HG03060 (cell line): ENCODE measurements at regions not wholly inside any gene's neighbourhood (a gene's known extent, or its start where the extent isn't known, plus 50 kb on each side); places are given as distances from the start of the nearest gene placed in this dataset.

ENCODE experiments used
- ATAC-seq: cut with Tn5 transposase; IDR thresholded peaks from one replicate; pipeline ENCODE4 v1.9.1; 2021; ENCODE audit warnings: low read depth, moderate number of reproducible peaks; ENCODE audit not compliant: unreplicated experiment

DNA sequence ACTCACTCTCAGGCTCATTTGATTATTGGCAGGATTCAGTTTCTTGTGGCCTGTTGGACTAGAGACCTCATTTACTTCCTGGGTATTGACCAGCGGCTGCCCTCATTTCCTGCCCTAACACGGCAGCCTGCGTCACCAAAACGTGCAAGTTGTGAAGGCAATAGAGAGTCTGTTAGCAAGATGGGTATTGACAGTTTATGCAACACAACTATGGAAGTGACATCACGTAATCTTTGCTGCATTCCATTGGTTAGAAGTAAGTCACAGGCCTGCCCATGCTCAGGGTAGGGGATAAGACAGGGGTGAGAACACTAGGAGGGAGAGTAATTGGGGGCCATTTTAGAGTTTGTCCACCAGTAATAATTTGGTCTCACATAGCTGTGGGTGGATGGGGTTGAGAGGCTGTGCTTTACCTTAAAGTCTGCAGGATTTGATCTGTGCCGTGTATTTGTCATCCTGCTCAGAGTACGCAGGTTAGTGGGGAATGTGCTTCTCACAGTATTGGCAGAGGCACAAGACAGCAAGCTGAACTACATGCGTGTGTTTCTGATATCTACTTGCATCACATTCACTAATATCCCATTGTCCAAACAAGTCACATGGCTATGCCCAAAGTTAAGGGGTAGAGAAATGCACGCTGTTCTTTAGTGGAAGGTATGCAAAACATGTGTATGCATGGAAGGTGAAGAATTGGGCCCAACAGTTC, 83.3 kb downstream of the EDEM1 start:
- ATAC-seq, result no peak

DNA sequence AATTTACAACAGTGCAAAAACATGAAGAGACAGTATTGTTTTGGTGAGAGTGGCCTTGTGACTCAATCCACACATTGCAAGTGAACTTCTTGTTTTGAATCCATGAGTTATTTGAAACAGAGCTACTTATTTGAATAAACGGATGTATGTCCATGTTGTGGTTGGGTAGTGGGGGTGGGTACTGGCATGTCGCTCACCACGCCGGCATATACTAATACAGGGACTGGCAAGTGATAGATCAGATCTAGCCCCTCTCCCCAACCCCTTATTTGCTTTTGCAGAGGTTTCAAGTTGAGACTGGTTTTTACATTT, 83.8 kb downstream of the EDEM1 start:
- no peak for ATAC-seq

DNA sequence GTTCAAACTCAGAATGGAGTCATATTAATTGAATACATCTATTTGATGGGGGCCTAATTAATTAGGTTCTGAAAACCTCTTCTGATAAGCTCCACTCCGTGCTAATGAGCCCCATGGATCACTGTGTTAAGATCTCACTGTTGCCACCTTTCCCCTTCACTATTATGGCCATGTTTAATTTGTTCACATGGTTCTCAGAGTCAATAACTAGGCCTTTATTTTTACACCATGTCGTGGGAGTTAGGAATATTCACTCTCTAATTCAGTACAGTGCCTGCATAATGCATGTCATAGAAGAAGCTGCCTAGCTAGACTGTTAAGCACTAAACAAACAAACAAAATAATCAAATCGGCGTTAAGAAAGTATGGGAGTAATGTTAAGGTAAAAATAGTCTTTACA, 84.9 kb downstream of the EDEM1 start:
- no peak for ATAC-seq

DNA sequence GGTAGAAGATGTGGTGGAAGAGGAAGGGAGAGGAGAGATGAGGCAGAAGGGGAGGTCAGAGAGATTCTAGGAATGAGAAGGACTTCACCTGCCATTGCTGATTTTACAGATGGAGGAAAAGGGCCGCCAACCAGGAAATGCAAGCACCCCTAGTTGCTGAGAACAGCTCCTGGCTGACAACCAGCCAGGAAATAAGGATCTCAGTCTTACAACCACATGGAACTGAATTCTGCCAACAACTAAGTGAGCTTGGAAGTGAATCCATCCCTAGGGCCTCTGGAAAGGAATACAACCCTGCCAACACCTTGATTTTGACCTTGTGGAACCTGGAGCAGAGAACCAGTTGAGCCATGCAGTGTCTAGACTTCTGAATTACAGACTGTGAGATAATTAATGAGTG, 86.6 kb downstream of the EDEM1 start:
- no peak for ATAC-seq

DNA sequence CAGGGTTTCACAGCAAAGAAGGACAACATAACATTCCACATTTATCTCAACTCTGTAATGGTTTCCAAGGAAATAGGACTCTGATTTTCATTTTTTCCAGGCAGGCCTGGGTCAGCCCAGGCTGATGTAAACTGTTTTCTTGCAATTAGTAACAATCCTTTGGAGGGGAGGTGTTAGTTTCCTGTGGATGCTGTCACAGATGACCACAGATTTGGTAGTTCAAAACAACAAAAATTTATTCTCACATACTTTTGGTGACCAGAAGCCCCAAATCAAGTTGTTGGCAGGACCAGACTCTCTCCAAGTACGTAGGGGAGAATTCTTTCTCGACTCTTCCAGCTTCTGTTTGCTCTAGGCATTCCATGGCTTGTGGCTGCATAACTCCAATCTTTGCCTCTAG, 88.0 kb downstream of the EDEM1 start:
- no peak for ATAC-seq

DNA sequence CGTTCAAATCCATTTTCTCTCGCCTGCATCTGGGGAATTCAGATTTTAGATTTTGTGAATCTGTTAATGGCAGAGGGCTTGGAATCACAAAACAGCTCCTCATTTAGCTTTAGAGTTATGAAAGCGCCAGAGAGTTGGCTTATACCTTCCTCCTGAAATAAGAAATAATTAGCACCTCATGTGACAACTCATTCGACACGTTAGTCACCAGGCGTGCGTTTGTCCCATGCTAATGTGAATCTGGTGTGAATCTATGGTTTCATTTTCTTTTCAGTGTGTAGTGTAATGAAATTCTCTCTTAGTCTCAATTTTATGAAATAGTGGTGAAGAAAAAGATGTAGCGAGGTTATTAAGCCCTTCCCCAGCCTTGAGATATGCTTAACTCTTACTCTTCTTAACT, 89.4 kb downstream of the EDEM1 start:
- ATAC-seq, result no peak

DNA sequence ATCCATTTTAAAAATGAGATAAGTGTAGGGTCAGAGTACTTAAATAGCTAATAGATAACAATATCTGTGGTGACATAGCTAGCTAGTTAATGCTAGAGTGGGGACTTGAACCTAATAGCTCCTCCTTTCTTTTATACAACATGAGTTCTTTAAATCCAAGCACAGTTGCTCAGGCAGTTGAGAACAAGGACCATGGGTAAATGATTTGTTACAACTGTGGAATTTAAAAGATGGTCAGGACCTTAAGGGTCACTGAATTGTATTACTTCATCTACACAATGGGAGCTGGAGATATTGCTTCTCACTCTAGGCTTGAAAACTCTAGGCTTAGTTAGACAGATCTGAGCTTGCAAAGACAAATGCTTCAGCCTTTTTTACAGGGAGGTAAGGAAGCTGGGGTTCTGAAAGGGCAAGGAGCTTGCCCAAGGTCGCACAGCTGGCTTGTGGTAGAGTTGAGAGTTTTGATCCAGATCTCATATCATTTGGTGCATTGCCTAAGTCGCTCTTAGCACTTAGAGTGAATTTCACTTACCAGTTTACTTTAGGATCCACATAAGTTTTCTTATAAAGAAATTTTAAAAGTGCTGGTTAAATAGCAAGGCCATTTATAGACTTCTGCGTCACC, 90.2 kb downstream of the EDEM1 start:
- no peak for ATAC-seq

DNA sequence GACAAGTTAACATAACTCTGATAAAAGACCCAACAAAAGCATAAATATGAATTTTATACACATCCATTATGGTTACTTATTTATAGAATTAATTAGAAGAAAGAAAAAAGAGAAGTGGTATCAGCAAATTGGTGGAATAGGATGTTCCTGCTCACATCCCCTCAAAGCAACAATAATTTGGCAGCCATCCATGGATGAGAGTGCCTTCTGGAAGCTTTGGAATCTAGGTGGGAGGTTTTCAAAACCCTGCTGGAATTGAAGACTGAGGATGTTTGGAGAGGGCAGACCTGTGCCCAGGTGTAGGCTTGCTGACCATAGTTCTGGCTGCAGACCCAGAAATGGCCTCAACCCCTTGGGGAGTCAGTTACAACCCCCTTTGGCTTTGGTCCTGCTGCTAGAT, 91.2 kb downstream of the EDEM1 start:
- no peak for ATAC-seq

DNA sequence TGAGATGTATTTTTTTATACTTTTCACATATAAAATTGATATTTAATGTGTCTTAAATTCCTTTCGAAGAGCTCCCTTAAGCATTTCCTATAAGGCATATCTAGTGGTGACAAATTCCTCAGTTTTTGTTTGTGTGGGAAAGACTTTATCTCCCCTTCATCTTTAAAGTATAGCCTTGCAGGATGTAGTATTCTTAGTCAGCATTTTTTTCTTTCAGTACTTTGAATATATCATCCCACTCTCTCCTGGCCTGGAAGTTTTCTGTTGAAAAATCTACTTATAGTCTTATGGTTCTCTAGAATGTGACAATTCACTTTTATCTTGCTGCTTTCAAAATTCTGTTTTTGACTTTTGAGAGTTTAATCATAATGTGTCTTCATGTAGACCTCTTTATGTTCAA, 95.2 kb downstream of the EDEM1 start:
- no peak for ATAC-seq

DNA sequence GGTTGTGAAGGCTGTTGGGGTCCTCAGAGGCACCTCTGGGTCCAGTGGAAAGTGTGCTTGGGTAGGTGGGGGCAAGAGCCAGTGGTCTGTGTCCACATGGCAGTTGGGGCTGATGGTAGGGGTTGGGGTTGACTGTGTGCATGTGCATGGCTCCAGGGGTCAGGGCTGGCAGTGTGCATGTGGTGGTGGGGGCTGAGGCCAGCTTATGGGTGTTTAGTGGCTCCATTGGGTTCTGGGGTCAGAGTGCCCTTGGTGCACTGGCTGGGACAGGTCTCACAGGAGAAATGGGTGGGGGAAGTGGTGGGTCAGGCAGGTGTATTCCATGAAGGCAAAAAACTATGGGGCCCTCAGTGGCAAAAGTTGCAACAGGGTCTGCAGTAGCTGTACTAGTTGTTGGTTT, 97.9 kb downstream of the EDEM1 start:
- no peak for ATAC-seq

DNA sequence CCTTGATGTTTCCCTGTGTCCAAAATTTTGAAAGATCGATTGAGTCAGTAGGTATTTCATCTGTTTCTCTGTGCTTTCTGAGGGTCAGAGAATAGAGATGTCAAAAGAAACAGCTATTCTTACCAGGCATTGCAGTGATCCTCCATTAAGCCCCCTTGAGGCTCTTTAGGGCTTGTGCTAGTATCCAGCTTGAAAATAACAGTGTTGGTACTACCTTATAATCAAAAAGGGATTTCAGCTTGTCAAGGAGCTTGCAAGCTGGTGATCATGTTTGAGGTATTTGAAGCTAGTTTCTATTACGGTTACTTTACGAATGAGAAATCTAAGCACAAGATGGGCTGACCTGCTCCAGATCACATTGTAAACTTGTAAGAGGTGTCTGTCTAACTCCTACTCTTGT, 103.4 kb downstream of the EDEM1 start:
- no peak for ATAC-seq

DNA sequence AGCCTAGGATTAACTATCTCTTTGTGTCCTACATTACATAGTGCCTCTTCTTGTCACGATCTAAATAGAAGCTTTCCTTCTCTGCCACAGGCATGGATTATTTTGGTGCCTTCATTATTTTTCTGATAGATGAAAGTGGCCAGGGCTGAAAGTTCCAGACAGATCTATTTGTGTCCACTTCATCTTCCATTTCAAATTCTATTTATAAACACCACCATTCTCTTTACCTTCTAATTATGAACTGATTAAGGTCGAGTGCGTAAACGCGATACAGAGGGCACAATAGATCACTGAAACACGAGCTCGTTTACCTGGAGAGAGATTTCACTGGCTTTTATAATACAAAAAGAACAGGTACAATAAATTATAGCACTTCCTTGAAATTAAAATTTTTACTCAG, 105.0 kb downstream of the EDEM1 start:
- no peak for ATAC-seq

DNA sequence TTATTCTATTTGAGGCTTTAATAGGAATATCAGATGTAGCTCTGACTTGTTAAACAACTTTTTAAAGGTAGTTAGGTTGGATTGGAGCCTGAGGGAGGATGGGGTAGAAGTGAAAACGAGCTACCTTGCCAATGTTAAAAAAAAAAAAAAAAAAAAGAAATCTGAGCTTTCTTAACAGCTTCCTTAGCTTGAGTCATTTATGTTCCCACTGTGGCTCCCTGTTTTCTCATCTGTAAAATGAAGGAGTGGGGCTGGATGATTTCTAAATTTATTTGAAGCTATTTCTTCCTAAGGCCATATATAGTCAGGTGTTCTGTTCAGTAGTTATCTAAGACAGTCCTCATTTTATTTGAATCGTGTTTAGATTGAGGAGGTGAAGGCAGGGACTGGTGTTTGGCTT, 105.7 kb downstream of the EDEM1 start:
- ATAC-seq, result no peak

DNA sequence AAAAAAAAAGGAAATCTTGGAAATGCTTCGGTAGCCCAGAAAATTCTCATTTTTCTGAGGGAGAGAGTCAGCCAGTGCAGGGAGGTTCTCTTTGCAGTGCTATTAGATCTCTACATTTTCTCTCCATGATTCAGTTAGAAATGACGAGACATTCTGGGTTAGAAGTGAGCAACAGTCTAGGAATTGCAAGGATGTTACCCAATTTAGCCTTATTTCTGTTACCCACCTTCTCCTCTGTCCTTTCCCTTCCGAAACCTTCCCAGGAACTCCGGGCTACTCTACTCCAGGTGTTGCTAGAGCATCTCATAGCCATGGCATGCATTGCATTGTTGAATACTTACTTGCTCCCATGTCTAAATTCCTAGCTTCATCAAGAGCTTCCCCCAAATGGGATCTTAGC, 106.8 kb downstream of the EDEM1 start:
- no peak for ATAC-seq

DNA sequence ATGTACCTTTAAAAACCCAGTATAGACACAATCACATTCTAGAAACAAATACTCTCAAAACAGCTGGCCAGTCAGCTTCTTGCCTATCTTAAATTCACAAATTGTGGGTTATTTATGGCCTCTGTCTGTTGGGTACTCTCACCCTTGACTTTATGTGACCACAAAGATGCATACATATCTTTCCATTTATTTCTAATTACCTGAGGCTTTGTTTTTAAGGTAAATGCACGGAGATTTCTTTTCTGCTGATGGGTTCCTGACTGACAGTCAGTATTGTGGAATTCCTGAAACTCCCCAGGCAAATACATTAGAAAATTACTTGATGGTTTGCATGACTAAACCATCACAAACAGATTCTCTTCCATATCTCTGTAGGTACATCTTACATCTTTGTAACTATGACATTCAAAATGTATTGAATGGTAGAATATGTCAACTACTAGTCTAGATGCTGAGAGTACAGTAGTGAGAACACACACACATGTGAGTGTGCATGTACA, 107.7 kb downstream of the EDEM1 start:
- no peak for ATAC-seq

DNA sequence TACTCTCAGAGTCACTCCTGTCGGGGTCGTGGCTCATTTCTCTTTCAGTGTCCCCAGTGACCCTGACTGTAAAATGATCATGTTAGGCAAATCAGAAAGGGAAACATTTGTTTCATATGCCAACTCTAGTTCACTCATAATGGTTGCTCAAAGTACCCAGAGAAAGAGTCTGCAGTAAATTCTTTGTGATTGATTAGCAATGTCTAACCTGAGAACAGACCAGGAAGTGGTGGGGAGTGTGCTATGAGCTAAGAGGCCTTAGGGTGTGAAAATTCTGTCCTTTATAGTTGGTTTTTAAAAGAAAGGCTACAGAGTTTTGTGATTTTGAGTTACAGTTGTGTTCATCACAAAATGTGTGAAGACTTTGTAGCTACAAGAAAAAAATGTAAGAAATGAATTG, 108.9 kb downstream of the EDEM1 start:
- ATAC-seq, result no peak

DNA sequence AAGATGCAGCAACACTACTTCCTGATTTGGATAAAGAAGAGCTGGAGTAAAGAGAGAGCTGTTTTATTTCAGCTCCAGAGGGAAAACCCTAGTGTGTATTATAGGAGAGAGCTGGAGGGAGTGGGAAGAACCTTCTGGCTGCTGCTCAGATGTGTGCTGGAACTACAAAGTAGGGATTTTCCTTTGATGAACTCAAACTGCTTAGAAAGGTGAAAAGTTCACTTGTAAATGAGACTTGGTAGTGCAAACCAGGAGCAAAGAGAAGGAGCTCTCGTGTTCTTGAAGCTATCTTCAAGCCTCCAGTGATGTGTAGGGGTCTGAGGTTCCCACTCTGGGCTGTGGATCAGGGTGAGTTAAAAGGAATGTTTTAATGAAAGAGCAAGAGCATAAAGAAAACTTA, 110.4 kb downstream of the EDEM1 start:
- ATAC-seq, result no peak

DNA sequence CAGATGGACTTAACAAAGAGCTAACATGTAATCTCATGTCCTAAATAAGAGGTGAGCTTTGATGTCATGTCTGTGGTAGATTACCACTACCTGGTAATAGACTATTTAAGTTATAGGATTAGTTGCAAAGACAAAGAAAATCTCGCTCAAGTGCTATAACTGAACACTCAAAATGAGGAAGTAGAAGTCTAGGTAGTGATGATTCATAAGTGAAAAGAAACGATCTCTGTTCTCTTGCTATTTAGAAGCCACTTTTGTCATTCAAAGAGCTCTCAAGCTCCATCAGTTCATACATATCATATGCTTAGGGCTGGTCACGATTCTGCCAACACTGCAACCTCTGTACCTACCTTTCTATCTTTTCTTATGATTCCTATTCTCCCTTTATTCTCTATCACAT, 110.9 kb downstream of the EDEM1 start:
- peak; percentile 100 for ATAC-seq

DNA sequence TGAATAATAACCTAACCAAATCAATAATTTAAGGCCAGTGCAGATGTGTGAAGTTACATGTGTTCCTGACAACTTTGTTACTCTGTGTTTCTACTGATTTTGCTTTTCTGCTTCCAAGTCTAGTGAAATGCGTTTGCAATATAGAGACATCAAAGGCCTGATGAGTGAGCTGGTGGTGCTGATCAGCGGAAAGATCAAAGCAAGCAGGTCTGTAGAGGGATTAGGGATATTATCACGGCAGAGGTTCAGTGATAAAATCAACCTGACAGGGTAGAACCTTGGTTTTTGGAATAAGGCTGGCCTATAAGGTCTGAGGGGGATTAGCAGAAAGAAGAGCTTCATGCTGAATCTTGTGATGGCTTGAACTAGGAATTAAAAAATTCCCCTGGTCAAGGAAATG, 111.7 kb downstream of the EDEM1 start:
- ATAC-seq, result no peak

DNA sequence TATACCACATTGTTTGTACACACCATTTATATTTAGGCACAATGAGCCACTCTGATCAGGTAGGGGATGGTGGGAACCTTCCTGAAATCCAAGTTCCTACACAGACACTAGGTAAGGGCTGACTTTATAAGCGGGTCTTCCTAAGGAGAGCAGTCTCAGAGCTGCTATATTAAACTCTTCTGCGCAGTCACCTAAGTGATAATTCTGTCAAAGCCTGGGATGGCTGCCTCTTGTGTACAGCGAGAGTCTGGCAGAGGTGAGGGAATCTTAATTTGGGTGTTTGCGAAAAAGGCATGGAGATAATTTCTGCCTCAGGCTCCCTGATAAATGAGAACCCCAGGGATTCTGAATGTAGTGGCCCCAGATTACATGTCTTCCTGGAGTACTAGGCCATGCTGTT, 113.1 kb downstream of the EDEM1 start:
- no peak for ATAC-seq

DNA sequence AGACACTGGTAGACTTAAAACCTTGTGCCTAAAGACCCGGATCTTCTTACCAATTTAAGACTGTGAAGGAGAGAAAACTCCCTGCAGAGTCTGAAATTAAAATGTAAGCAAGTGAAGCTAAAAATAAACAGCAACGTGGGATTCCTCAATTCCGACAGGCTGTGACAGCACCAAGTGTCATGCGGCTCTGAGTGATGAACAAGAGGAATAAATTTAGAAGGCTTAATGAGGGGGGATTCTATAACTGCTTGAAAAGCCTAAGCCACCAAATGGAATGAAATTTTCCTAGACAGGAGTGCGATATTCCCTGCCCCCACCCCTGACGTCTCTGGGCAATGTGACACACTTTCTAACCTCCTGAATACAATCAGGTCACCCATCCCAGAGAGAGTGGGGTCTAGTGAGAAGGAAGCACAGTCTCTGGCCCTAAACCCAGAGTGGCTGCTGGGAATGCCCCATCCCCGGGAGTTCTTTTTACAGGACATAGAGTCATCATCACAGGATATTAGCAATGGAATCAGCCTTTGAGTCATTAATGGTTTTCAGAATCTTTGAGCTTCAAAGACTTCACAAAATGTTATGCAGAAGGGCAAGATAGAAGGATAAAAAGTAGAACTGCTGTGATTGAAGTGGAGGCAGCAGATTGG, 114.3 kb downstream of the EDEM1 start:
- no peak for ATAC-seq

DNA sequence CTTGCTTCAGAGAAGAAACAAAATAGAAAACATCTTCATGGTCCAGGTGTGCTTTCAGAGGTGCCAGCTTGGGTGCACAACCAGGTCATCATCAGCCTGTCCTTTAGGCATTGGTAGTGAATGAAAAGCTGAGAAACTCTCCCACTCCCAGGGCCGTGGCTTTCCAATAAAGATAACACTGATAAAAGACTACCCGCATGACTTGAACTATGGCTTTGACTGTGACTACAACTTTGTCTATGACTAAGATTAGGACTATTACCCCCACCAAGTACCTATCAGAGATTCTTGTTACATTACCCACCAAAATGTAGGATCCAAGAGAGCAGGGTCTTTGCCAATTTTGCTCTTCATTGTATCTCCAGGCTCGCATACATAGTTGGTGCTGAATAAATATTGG, 115.2 kb downstream of the EDEM1 start:
- ATAC-seq, result no peak
